Fibroblast of gingiva (primary cell): ENCODE measurements at regions not wholly inside any gene's neighbourhood (a gene's known extent, or its start where the extent isn't known, plus 50 kb on each side); places are given as distances from the start of the nearest gene placed in this dataset.
"Not testable (repeated sequence)": the region's sequence is repeated elsewhere in the genome, so short reads cannot be mapped to it uniquely, and the experiment has no call there.

Experiments used
- DNase-seq: peaks from one replicate; pipeline ENCODE4 v3.0.0-alpha.2; 2011; ENCODE audit warnings: low read depth

- DNase-seq = no peak
Measured at GRCh38 chr13:50456111-50456510, 387.4 kb downstream of the DLEU7 start.

GRCh38 chr13:50457415-50458393, 385.8 kb downstream of the DLEU7 start:
- DNase-seq = no peak

- DNase-seq = no peak
Measured at GRCh38 chr13:50459046-50459445, 384.4 kb downstream of the DLEU7 start.

GRCh38 chr13:50459658-50460057, 383.8 kb downstream of the DLEU7 start:
- no peak for DNase-seq

- no peak for DNase-seq
Measured at GRCh38 chr13:50460358-50460757, 383.1 kb downstream of the DLEU7 start.

GRCh38 chr13:50461189-50461588, 382.3 kb downstream of the DLEU7 start:
- no peak for DNase-seq

GRCh38 chr13:50463719-50464118, 379.8 kb downstream of the DLEU7 start:
- DNase-seq = no peak

- DNase-seq = no peak
Measured at GRCh38 chr13:50464349-50465251, 378.9 kb downstream of the DLEU7 start.

- DNase-seq = no peak
Measured at GRCh38 chr13:50466456-50466855, 377.0 kb downstream of the DLEU7 start.

- no peak for DNase-seq
Measured at GRCh38 chr13:50467156-50468110, 376.1 kb downstream of the DLEU7 start.

- no peak for DNase-seq
Measured at GRCh38 chr13:50468849-50469669, 374.4 kb downstream of the DLEU7 start.

GRCh38 chr13:50473050-50473449, 370.4 kb downstream of the DLEU7 start:
- DNase-seq = not testable (repeated sequence)

GRCh38 chr13:50474088-50474662, 369.3 kb downstream of the DLEU7 start:
- no peak for DNase-seq

GRCh38 chr13:50476577-50477285, 366.8 kb downstream of the DLEU7 start:
- DNase-seq = no peak

GRCh38 chr13:50481936-50482335, 361.6 kb downstream of the DLEU7 start:
- no peak for DNase-seq

- no peak for DNase-seq
Measured at GRCh38 chr13:50483416-50483815, 360.1 kb downstream of the DLEU7 start.

- no peak for DNase-seq
Measured at GRCh38 chr13:50484472-50485113, 358.9 kb downstream of the DLEU7 start.

- DNase-seq = peak; percentile 49
Measured at GRCh38 chr13:50485979-50486935, 357.2 kb downstream of the DLEU7 start.
